Duodenal mucosa (tissue), 2 donors: ENCODE measurements at regions not wholly inside any gene's neighbourhood (a gene's known extent, or its start where the extent isn't known, plus 50 kb on each side); places are given as distances from the start of the nearest gene placed in this dataset.

ENCODE experiments used
- H3K27ac ChIP-seq: one replicate; pipeline ENCODE4 v1.7.0; 2013; ENCODE audit warnings: low read depth, low read length
- H3K27me3 ChIP-seq, 2 donors: one replicate each; pipeline ENCODE4 v1.7.0; 2013; ENCODE audit warnings: low read length in 2 of 2, control low read depth in 1 of 2; ENCODE audit not compliant: insufficient read depth in 2 of 2, control insufficient read depth in 1 of 2
- H3K36me3 ChIP-seq, 2 donors: one replicate each; pipeline ENCODE4 v1.7.0; 2013; ENCODE audit warnings: low read length in 2 of 2, control low read depth in 1 of 2; ENCODE audit not compliant: insufficient read depth in 2 of 2, control insufficient read depth in 1 of 2
- H3K4me1 ChIP-seq, 2 donors: one replicate each; pipeline ENCODE4 v1.7.0; 2013; ENCODE audit warnings: low read length in 2 of 2, control low read depth in 1 of 2; ENCODE audit not compliant: insufficient read depth in 2 of 2, control insufficient read depth in 1 of 2
- H3K4me3 ChIP-seq, 2 donors: one replicate each; pipeline ENCODE4 v1.7.0; 2013; ENCODE audit warnings: low read length in 2 of 2, low read depth in 1 of 2
- H3K9ac ChIP-seq, 2 donors: one replicate each; pipeline ENCODE4 v1.7.0; 2013; ENCODE audit warnings: low read length in 2 of 2, low read depth in 1 of 2
- H3K9me3 ChIP-seq, 2 donors: one replicate each; pipeline ENCODE4 v1.7.0; 2013; ENCODE audit warnings: low read length in 2 of 2, control low read depth in 1 of 2; ENCODE audit not compliant: control insufficient read depth in 1 of 2

DNA sequence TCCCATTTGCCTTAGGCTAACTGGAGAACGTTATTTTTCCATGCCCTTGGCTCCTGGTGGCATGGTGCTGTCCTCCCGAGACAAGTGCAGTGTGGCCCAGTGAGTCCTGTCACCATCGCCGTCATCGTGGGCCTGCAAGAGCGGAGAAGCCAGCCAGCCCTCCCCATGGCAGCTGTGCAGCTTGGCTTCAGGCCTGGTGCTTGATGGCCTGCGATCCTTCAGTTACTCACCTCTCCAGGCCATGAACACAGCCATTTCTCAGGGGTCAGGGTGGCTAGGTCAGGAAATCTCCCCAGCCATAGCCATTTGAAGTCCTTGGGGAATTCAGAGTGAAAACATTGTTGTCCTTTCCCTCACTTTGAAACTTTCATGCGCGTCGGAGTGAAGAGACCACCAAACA, 189.0 kb upstream of the RGMA start:
- no peaks in the 10 kb centered on the region for H3K36me3 ChIP-seq
- H3K9me3 ChIP-seq = no peaks in the 10 kb centered on the region
- H3K27me3 ChIP-seq = no peaks in the 10 kb centered on the region
- H3K27ac ChIP-seq = no peak overlapping the region
- no peak overlapping the region for H3K9ac ChIP-seq
- H3K4me3 ChIP-seq = no peak overlapping the region
- peaks cover 0 to 4% of the 10 kb centered on the region in 2 donors for H3K4me1 ChIP-seq

DNA sequence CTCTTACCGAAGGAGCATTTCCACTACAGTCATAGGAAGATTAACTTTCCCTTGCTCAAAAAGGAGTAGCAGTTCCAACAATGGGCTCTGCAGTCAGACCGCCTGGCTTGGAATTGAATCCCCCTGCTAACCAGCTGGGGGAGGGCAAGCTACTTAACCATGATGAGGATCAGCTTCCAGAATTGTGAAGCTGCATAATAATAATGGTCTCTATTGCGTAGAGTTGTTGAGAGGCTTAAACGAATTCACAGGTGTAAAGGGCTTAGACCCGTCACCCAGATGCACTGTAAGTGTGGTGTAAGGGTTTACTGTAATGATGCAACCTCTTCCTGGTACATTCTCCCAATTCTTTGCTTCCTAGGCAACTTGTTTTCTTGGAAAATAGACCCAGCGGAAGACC, 185.2 kb upstream of the RGMA start:
- Histone ChIP-seq H3K27me3 (no peaks in the 10 kb centered on the region), H3K9ac (no peak overlapping the region), H3K27ac (no peak overlapping the region), H3K9me3 (no peaks in the 10 kb centered on the region), H3K36me3 (no peaks in the 10 kb centered on the region), H3K4me1 (no peaks in the 10 kb centered on the region), H3K4me3 (no peak overlapping the region)

DNA sequence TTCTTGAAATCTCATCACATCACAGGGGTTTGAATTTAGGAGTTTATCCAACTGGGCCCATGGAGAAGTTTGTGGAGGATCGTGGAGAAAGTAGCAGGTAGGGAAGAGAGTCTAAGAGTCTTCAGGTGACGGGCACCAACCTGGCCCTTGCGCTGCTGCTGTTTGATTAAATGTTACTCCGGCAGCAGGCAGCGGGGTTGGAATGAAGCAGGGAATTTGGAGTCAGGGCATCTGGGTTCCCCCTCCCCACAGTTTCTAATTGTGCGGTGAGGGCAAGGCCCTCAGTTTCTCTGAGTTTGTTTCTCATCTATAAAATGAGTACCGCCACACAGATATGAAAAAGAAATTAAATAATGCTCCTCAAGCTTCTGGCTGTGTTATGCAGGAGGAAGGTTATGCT, 182.9 kb upstream of the RGMA start:
- Histone ChIP-seq H3K27me3 (no peaks in the 10 kb centered on the region), H3K27ac (no peak overlapping the region), H3K9me3 (no peaks in the 10 kb centered on the region), H3K4me1 (no peaks in the 10 kb centered on the region), H3K9ac (no peak overlapping the region), H3K36me3 (no peaks in the 10 kb centered on the region), H3K4me3 (no peak overlapping the region)

DNA sequence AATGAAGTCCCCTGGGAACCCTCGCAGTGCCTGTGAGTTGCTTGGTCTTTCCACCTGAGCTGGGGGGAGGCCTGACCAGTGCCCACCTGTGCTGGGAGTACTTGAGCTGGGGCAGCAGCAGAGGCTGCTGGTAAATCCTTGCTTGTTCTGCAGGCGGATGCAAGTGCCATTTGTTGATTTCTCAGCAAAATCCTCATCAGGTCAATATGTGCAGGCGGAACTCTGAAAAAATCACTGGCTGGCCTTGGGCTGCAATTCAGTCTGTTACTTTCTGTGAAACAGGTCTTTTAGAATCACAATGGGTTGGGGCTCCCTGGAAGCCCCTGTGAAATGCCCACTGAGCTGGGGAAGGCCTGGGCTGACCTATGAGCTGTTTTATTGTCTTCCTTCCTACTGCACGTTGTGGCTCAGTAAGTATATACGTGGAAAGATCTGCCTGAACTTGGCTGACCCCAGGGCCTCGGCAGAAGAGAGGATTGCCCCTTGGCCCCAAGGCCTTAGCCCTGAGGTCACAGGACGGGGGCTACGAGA, 182.0 kb upstream of the RGMA start:
- no peaks in the 10 kb centered on the region for H3K9me3 ChIP-seq
- H3K4me1 ChIP-seq = no peaks in the 10 kb centered on the region
- no peaks in the 10 kb centered on the region for H3K36me3 ChIP-seq
- no peak overlapping the region for H3K4me3 ChIP-seq
- H3K27ac ChIP-seq = no peak overlapping the region
- no peak overlapping the region for H3K9ac ChIP-seq
- H3K27me3 ChIP-seq = no peaks in the 10 kb centered on the region

DNA sequence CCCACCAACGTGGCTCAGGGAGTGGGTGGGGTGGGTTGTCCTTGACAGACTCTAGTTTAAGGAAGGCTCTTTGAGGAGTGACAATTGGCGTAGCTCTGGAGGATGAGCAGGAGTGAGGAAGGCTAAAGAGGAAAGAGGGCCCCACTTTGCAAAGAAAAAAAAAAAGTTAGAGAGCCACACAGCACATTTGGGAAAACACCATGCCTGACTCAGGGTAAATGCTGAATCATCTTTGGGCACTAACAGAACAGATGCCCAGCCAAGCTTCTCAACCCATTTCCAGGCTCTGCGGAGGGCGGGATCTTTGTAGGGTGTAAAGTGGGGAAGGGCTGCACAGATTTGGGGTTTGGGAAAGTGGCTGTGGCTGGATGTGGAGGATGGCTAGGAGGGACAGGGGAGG, 179.1 kb upstream of the RGMA start:
- no peaks in the 10 kb centered on the region for H3K36me3 ChIP-seq
- no peak overlapping the region for H3K27ac ChIP-seq
- no peaks in the 10 kb centered on the region for H3K27me3 ChIP-seq
- H3K9ac ChIP-seq = no peak overlapping the region
- no peaks in the 10 kb centered on the region for H3K9me3 ChIP-seq
- H3K4me1 ChIP-seq = no peaks in the 10 kb centered on the region
- H3K4me3 ChIP-seq = no peak overlapping the region

DNA sequence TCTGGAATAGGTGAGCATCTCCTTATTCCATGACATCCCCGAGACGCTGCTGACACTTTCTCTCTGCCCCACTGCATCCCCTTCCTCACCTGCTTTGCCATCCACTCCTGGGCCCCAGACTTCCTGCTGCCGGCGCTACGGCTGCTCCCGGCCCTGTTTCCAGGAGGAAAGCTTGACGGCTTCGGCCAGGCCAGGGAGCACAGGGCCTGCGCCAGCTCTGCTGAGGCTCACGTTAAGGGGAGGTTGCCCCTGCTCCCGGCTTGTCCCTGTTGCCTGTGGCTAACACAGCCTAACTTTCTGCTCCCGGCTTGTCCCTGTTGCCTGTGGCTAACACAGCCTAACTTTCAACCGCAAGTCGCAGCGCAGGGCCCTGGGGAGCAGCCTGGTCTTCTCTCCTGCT, 177.3 kb upstream of the RGMA start:
- Histone ChIP-seq H3K4me1 (no peaks in the 10 kb centered on the region), H3K36me3 (no peaks in the 10 kb centered on the region), H3K27me3 (no peaks in the 10 kb centered on the region), H3K9ac (no peak overlapping the region), H3K9me3 (no peaks in the 10 kb centered on the region), H3K27ac (no peak overlapping the region), H3K4me3 (no peak overlapping the region)

DNA sequence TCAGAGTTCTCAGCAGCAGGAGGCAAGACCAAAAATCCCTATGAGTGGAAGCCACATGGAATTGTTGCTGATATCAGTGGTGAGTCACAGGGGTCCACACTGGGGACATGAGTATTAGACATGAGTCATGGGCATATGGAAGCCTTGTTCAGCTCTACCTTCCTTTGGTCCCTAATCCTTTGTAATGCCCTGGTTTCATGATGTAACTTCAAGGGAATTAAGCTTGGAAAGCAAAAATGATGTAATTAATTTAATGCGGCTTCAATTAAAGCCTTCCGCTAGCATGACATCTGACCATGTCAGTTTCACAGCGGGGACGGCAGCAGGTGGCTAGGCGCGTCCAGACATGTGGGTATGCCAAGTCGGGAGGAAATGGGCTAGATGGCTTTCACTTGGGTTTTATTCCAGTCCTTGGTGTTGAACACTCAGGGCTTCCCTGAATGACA, 176.1 kb upstream of the RGMA start:
- H3K27me3 ChIP-seq = no peaks in the 10 kb centered on the region
- no peak overlapping the region for H3K9ac ChIP-seq
- no peak overlapping the region for H3K27ac ChIP-seq
- no peak overlapping the region for H3K4me3 ChIP-seq
- no peaks in the 10 kb centered on the region for H3K9me3 ChIP-seq
- H3K4me1 ChIP-seq = no peaks in the 10 kb centered on the region
- no peaks in the 10 kb centered on the region for H3K36me3 ChIP-seq

DNA sequence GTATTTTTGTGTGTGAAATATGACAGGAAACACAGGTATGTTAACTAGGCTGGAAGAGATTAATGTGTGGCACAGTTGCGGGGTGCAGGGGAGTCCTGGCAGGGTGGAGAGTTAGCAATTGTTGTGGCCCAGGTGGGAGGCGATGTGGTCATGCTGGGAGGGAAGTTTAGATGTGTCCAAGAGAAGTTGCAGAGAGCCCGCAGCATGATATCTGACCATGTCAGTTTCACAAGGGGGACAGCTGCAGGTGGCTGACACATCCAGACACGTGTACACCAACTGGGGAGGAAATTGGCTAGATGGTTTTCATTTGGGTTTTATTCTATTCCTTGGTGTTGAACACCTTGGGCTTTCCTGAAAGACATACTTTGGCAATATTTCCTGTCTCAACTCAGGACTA, 172.8 kb upstream of the RGMA start:
- Histone ChIP-seq H3K36me3 (no peaks in the 10 kb centered on the region), H3K4me1 (no peaks in the 10 kb centered on the region), H3K9ac (no peak overlapping the region)

DNA sequence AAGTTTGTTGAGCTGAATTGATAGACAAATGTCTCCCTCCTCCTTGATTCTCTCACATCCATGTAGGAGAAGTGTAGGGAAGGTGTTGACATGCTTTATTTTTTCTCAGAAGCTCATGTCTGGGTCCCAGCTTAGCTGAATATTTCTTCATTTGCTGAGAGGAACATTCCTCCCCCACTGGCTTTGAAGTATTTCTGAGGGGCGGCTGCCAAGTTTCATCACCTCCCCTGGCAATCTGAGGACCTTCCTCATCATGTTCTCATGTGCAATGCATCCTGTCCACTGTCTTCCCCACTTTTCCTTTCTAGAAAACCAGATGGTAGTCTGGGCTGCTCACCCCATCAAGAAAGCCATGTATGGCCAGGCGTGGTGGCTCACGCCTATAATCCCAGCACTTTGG, 168.9 kb upstream of the RGMA start:
- H3K4me1 ChIP-seq = no peaks in the 10 kb centered on the region
- H3K9ac ChIP-seq = no peak overlapping the region
- no peak overlapping the region for H3K27ac ChIP-seq
- no peaks in the 10 kb centered on the region for H3K36me3 ChIP-seq
- H3K4me3 ChIP-seq = no peak overlapping the region
- no peaks in the 10 kb centered on the region for H3K9me3 ChIP-seq
- H3K27me3 ChIP-seq = no peaks in the 10 kb centered on the region

More for the DNA sequence above, 172.8 kb upstream of the RGMA start:
- no peak overlapping the region for H3K27ac ChIP-seq
- H3K4me3 ChIP-seq = no peak overlapping the region
- H3K27me3 ChIP-seq = no peaks in the 10 kb centered on the region
- H3K9me3 ChIP-seq = no peaks in the 10 kb centered on the region

DNA sequence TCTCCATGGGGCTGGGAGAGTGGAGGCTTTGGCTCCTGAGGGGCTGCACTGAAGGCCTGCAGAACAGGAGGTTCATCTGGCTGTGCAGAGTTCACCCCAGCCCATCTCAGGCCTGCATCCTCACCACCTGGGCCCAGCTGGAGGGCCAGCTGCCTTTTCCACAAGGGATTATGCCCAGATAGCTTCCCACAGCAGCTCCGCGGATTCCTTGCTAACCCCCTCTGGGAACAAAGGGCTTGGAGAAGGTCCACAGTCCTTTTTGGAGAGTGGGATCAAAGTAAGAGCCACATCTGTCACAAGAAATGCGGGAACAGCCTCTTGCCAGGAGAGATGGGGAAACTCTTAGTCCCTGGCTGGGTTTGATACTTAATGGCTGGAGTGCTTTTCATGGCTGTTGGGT, 164.7 kb upstream of the RGMA start:
- H3K9me3 ChIP-seq = no peaks in the 10 kb centered on the region
- no peaks in the 10 kb centered on the region for H3K4me1 ChIP-seq
- H3K27ac ChIP-seq = no peak overlapping the region
- no peaks in the 10 kb centered on the region for H3K36me3 ChIP-seq
- no peak overlapping the region for H3K4me3 ChIP-seq
- H3K27me3 ChIP-seq = no peaks in the 10 kb centered on the region
- no peak overlapping the region for H3K9ac ChIP-seq

DNA sequence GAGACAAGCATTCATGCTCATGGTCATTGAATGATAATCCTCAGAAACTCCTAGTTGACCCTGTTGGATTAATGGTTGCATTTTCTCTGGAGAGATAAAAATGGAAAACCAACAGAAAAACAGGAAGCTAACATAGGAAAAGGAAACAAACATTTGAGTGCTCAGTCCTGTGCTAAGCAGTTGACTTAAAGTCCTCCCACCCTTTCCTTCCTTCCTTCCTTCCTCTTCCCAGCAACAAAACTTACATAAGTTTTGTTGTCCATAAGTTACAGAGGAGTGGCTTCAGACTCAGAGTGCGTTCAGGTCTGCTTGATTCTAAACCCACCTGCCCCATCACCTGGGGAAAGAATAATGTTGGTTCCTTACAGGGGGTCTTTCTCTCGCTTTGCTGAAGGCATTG, 163.8 kb upstream of the RGMA start:
- no peak overlapping the region for H3K4me3 ChIP-seq
- no peaks in the 10 kb centered on the region for H3K36me3 ChIP-seq

More for the DNA sequence above, 163.8 kb upstream of the RGMA start:
- H3K27ac ChIP-seq = no peak overlapping the region
- no peak overlapping the region for H3K9ac ChIP-seq
- no peaks in the 10 kb centered on the region for H3K27me3 ChIP-seq
- no peaks in the 10 kb centered on the region for H3K4me1 ChIP-seq
- H3K9me3 ChIP-seq = no peaks in the 10 kb centered on the region
